GM21381 (cell line): ENCODE measurements at regions not wholly inside any gene's neighbourhood (a gene's known extent, or its start where the extent isn't known, plus 50 kb on each side); places are given as distances from the start of the nearest gene placed in this dataset.
A peak's percentile ranks its signal among the peaks of the same experiment; 100 is the strongest.

Experiments
- ATAC-seq: cut with Tn5 transposase; IDR thresholded peaks from one replicate; pipeline ENCODE4 v1.9.1; 2021; ENCODE audit warnings: mild to moderate bottlenecking, moderate library complexity; ENCODE audit not compliant: unreplicated experiment

GRCh38 chr21:28487455-28488070 is 505.1 kb downstream of the LTN1 start:
- ATAC-seq = no peak

DNA sequence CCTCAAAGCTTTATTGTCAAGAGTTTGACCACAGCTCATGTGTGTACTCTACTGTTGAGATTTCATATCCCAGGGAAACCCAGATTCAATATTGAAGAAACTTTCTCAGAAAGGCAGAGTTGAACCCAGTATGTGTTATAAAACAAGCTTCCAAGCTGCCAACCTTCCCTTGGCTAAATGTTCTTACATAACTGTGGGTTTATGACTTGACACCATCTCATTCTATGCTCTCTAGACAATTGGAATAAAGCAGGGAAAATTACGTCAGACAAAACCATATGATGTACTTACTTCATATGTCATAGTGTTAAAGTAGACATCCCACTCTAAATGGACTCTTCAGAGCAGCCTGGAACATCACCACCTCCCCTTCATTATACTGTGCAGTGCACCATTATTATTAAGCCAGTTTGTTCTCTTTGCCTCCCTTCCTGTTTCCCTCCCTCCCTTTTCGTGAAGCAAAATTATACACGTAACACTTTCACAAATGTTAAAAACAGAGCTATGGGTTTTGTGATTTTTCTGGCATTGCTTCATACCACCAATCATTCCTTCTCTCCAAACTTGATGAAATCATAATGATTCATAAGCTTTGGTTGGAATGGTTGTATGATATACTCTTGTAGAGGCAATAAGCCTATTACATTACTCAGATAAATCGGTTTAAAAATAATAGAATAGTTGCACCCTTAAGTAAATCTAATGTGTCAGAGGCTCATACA is 507.2 kb downstream of the LTN1 start:
- ATAC-seq = no peak

GRCh38 chr21:28483301-28484035 is 509.2 kb downstream of the LTN1 start:
- no peak for ATAC-seq

DNA sequence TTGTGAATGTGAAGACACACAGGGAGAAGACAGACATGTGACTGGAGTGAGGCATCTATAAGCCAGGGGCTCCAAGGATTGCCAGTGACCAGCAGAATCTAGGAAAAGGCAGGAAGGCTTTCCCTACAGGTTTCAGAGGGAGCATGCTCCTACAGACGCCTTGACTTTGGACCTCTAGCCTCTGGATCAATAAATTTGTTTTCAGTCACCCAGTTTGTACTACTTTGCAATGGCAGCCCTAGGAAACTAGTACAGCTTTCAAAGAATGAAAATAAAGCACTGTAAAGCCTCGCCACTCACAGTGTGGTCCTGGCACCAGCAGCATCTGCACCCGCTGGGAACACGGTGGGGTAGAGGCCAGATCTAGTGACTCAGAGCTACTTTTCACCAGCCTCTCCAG is 510.0 kb downstream of the LTN1 start:
- ATAC-seq = no peak

DNA sequence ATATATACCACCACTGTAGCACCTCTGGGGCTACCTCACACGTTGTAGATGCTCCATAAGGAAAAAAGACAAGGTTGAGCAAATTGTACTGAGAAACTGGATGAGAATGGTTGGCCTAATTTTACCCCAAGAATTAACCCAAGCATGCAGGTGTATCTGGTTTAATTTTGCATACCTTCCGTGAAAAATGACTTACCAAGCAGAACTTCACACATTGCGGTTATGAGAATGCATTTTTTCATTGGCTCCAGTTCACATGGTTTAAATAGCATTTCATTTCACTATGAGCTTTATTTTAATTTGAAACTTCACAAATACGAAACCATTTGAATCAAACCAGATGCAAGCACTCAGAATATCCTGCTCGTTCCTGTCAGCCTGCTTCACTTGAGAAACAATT is 512.2 kb downstream of the LTN1 start:
- ATAC-seq = peak; percentile 59

GRCh38 chr21:28473530-28474220 is 519.0 kb downstream of the LTN1 start:
- no peak for ATAC-seq

DNA sequence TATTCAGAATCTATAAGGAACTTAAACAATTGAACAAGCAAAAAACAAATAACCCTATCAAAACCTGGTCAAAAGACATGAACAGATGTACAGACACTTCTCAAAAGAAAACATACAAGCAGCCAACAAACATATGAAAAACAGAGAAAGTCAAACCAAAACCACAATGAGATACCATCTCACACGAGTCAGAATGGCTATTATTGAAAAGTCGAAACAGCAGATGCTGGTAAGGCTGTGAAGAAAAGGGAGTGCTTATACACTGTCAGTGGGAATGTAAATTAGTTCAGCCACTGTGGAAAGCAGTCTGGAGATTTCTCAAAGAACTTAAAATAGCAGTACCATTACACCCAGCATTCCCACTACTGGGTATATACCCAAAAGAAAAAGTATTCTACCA is 520.1 kb downstream of the LTN1 start:
- ATAC-seq = peak; percentile 59

DNA sequence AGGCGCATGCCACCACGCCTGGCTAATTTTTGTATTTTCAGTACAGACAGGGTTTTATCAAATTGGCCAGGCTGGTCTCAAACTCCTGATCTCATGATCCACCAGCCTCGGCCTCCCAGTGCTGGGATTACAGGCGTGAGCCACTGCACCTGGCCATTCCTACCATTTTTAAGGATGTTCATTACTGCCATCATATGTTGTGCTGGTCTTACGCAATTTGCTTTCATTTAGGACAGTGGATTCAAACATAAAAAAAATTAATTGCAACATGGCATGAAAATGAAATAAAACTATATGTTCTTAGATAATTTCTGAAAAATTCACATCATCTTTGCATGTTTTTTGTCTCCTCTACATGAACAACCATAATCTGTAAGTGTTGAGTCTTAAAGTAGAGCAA is 527.7 kb downstream of the LTN1 start:
- no peak for ATAC-seq

DNA sequence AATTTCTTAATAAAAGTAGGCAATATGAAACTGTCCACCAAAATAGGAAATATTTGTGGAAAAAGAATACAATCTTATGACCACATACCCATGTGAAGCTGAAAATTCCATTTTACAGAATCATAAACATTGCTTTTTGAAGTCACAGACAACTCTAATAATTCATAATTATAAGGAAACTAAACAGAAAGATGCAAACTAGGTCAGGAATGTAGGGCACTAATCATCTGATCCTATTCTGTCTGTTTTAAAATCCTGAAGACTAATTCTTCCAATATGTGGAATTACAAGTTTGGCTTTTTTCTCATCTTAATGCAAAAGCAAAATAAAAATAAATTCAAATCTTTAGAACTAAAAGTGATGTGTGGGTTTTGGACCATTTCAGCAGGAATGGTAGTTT is 528.6 kb downstream of the LTN1 start:
- ATAC-seq = no peak

DNA sequence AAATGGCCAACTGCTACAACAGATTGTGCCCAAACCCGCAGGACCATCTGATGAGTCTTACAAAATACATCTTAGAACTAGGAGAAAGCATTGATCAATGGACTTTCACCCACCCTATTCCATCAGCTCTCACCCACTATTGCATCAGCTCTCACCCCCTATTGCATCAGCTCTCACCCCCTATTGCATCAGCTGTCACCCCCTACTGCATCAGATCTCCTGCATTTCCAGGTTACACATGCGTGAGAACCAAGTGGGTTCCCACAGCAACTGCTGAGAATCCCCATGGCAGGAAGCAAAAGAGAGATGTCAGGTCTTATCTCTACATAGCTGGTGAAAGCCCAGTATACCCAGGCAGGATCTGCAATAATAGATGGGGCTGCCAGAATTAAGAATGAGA is 533.5 kb downstream of the LTN1 start:
- ATAC-seq = no peak

GRCh38 chr21:28458446-28458845 is 534.2 kb downstream of the LTN1 start:
- ATAC-seq = no peak

- no peak for ATAC-seq
Observed at GRCh38 chr21:28455253-28455600, 537.5 kb downstream of the LTN1 start.

DNA sequence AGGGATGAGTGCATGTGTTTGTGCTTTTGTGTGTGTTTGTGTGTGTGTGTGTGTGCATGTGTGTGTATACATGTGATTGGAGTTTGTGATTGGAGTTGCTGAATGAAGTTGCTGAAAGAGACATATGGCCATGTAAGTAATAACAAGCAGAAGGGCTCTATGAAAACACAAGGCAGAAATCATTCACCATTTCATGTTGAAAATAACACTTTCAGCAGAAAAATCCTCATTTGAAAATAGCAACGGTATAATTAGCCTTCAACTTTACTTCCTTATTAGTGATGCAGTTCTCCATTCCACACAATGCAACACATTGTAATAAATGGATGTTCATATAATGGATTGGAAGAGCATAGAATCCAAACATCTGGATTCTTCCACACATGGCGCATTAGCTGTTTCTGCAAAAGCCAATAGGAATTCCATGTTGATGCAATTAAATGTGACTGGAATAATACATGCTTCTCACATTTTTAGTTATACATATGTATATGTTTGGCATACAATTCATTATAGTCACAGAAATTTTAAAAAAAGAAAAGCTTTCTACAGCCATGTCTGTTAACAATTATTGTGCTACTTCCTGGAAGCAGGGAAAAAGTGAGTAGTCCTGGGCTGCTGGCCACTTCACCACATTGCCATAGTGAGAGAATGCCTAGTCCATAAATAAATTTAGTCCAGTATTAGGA is 538.0 kb downstream of the LTN1 start:
- no peak for ATAC-seq

DNA sequence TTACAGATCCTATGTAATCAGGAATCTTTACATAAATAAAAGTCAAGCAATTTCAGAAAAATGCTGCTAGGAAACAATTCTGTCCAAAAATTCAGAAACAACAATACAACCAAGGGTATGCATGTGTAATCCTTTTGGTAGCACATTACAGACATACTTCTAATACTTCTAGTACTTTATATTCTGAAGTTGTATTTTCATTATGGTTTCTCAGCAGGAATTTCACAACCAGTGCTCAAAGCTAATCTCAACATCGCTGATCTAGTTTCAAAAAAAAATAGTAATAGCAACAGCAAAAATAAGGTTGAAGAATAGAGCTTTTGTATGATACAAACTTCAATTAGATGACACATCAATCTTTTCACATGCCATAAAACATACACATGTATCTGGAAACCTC is 545.2 kb downstream of the LTN1 start:
- no peak for ATAC-seq

DNA sequence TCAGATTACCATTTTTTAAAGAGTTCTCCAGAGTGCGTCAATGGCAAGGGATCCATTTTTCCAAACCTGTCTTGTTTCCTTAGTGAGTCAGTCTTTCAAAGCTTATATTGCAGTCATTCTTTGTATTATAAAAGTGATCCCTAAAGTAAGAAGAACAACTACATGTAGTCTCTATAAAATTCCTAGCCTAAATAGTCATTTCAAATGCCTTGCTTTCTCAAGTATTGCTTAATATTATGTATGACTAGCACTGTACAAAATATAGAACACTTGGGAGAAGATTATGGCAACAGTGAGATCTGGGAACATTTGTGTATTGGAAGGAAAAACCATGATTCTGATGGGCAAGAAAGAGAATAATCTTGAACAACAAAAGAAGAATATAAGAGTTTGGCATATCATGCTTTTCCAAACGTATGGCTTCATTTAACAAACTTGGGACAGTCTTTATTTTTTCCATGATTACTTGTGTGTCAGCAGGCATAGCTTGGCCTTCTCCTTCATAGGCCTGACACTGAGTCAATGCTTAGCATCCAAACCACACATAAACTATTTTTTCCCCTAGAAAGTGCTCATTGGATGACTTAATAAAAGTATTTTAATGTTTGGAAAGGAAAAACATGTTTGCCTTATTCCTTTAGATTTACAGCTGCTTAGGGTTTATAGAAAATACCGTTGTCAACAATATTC is 547.4 kb downstream of the LTN1 start:
- ATAC-seq = no peak

GRCh38 chr21:28444557-28444956 is 548.1 kb downstream of the LTN1 start:
- ATAC-seq = no peak

GRCh38 chr21:28444111-28444510 is 548.6 kb downstream of the LTN1 start:
- no peak for ATAC-seq

DNA sequence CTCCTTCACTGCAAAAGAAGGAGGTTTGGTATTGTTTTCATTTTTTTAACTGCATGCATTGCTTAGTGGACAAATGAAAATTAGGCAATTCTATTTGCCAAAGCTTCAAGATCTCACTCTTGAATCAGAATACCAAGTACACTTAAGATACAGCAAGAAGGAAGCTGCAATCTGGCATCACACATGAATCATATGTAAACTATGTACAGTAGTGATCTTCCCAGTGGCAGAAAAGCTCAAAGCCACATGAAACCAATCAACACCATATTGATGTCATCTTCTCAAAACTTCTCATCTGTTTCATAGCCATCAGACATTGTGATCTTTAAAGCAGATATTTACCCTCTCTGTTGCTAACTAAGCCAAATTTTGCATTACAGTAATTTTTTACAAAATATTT is 550.1 kb downstream of the LTN1 start:
- ATAC-seq = no peak

DNA sequence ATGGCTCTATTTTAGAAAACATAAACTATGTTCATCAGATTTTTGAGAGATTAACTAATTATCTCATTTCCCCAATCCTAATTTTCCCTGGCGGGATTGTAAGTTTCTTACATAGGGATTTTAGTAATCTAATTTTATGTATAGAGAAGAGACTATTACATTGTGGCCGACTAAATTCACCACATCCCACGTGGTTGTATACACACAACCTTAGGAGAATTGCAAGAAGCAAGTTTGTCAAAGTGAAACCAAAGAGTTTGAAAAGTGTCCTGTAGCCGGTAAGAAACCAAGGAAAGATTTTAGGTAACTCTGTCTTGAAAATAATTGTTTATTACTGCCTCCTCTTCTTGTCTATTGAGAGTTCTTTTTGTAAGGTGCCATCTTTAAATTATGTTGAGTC is 550.6 kb downstream of the LTN1 start:
- no peak for ATAC-seq

DNA sequence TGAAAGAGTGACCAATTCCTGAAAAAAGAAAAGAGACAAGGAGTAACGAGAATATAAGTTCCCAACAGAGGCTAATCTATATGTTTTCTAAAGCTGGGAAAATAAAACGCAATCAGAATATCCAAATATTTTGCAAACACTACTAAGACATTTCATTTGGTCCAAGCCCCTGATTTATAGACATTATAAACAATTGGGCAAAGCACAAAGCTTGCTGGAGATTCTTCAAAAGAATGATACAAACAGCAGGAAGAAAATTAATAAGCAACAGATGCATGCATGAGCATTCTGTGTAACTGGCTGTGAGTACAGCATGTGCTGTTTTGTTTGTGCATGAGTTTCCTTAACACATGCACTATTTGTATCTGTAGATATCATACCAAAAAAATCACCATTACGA is 552.9 kb downstream of the LTN1 start:
- no peak for ATAC-seq

DNA sequence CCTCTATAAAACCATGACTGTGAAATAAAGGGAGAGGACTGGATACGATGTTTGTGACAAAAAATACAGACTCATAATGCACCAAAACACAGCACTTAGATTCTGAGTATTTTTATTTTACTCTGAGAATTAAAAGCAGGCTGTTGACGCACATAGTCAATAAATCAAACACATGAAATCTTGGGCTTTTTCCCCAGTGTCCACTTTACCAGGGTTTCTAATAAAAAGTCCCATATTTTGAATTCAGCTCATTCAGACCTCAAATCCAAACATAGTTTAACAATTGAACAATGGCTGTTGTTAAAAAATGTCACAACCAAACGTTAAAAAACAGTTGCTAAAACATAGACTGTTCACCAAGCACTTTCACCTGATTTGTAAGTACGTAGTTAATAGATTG is 553.4 kb downstream of the LTN1 start:
- no peak for ATAC-seq
